Fibroblast of lung (primary cell): ENCODE measurements at regions not wholly inside any gene's neighbourhood (a gene's known extent, or its start where the extent isn't known, plus 50 kb on each side); places are given as distances from the start of the nearest gene placed in this dataset.

Experiments used
- DNase-seq, 2 donors: peaks; one replicate each; pipeline versions ENCODE4 v3.0.0 to v3.0.0-alpha.2; 2010; ENCODE audit warnings: low read depth in 2 of 2
- H2AFZ ChIP-seq: 2 replicates; pipeline ENCODE4 v1.5.1; 2012; ENCODE audit warnings: low read length, control low read depth, inconsistent platforms
- H3K27ac ChIP-seq: 2 replicates; pipeline ENCODE4 v1.5.1; 2011; ENCODE audit warnings: low read length, control low read depth; ENCODE audit not compliant: insufficient read depth
- H3K27me3 ChIP-seq: 2 replicates; pipeline ENCODE4 v1.5.1; 2011; ENCODE audit warnings: mild to moderate bottlenecking, low read length; ENCODE audit not compliant: control insufficient read depth, insufficient read depth
- H3K36me3 ChIP-seq: 2 replicates; pipeline ENCODE4 v1.5.1; 2011; ENCODE audit warnings: low read length; ENCODE audit not compliant: control insufficient read depth, insufficient read depth
- H3K4me1 ChIP-seq: 2 replicates; pipeline ENCODE4 v1.5.1; 2011; ENCODE audit warnings: low read length; ENCODE audit not compliant: control insufficient read depth, insufficient read depth; ENCODE audit errors: extremely low read depth
- H3K4me2 ChIP-seq: 2 replicates; pipeline ENCODE4 v1.5.1; 2011; ENCODE audit warnings: low read length, control low read depth; ENCODE audit not compliant: insufficient read depth; ENCODE audit errors: extremely low read depth
- H3K4me3 ChIP-seq, 4 experiments: fragments of 200-600 bp in 1 of 4; sonication (generic) in 1 of 4; replicated peaks in 1 of 4; 2 replicates each; pipeline ENCODE4 v1.5.1; 2011 to 2016; ENCODE audit warnings: low read length in 4 of 4, low read depth in 3 of 4, mild to moderate bottlenecking in 3 of 4, control low read depth in 2 of 4, inconsistent platforms in 1 of 4, mixed read lengths in 1 of 4; ENCODE audit not compliant: insufficient read depth in 1 of 4; ENCODE audit errors: control extremely low read depth in 1 of 4
- H3K79me2 ChIP-seq: 2 replicates; pipeline ENCODE4 v1.5.1; 2012; ENCODE audit warnings: mild to moderate bottlenecking, low read length, inconsistent platforms; ENCODE audit not compliant: control insufficient read depth, insufficient read depth
- H3K9ac ChIP-seq: 2 replicates; pipeline ENCODE4 v1.5.1; 2011; ENCODE audit warnings: mild to moderate bottlenecking, low read length, control low read depth; ENCODE audit not compliant: insufficient read depth
- H3K9me3 ChIP-seq: 2 replicates; pipeline ENCODE4 v1.5.1; 2012; ENCODE audit warnings: low read depth, low read length; ENCODE audit not compliant: control insufficient read depth, insufficient read depth
- H4K20me1 ChIP-seq: 2 replicates; pipeline ENCODE4 v1.5.1; 2011; ENCODE audit warnings: low read length; ENCODE audit not compliant: control insufficient read depth, insufficient read depth; ENCODE audit errors: extremely low read depth
- EZH2 ChIP-seq: IDR thresholded peaks from 2 replicates; pipeline ENCODE4 v1.5.1; 2012; ENCODE audit warnings: low read length, control low read depth, mild to moderate bottlenecking; ENCODE audit errors: missing control alignments
- TF ChIP-seq, protein P1 (sequence below), 2 donors: IDR thresholded peaks in 1 of 2; conservative IDR thresholded peaks in 1 of 2; 1 replicate in 1 of 2; 2 replicates in 1 of 2; pipeline ENCODE4 v1.5.1; 2011 to 2012; ENCODE audit warnings: low read length in 2 of 2, control low read depth in 1 of 2, inconsistent platforms in 1 of 2, low read depth in 1 of 2, mild to moderate bottlenecking in 1 of 2

DNA sequence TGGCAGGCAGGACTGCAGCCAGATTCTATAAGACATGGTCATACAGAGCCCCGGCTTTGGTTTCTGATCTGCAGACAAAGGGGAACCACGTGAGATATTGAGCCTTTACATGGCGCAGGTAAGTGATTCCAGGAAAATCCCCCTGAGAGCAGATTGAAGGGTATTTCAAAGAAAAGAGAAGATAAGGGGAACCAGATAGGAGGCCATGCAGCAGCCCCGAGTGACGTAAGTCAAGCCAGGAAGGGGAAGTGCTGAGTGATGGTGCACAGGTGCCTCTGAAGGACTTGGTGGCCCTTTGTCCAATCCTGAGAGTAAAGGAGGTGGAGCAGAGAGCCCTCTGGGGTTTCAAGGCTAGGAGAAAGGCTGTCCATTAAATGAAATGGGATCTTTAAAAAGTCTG, 329.0 kb downstream of the ACTR3B start:
- no peaks in the 10 kb centered on the region for H4K20me1 ChIP-seq
- DNase-seq, result no peak
- H3K4me1 ChIP-seq, result no peaks in the 10 kb centered on the region
- H3K4me2 ChIP-seq, result no peak overlapping the region
- H3K36me3 ChIP-seq, result no peaks in the 10 kb centered on the region
- no peak for TF ChIP-seq EZH2
- TF ChIP-seq, protein P1, sequence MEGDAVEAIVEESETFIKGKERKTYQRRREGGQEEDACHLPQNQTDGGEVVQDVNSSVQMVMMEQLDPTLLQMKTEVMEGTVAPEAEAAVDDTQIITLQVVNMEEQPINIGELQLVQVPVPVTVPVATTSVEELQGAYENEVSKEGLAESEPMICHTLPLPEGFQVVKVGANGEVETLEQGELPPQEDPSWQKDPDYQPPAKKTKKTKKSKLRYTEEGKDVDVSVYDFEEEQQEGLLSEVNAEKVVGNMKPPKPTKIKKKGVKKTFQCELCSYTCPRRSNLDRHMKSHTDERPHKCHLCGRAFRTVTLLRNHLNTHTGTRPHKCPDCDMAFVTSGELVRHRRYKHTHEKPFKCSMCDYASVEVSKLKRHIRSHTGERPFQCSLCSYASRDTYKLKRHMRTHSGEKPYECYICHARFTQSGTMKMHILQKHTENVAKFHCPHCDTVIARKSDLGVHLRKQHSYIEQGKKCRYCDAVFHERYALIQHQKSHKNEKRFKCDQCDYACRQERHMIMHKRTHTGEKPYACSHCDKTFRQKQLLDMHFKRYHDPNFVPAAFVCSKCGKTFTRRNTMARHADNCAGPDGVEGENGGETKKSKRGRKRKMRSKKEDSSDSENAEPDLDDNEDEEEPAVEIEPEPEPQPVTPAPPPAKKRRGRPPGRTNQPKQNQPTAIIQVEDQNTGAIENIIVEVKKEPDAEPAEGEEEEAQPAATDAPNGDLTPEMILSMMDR (conservative IDR thresholded peaks at IDR 0.05 in 1 of 2, IDR thresholded peaks at IDR 0.05 in 1 of 2; ENCODE audit: low read depth in 1 of 2, low read length in 2 of 2), result no peak
- no peak overlapping the region for H3K27ac ChIP-seq
- H2AFZ ChIP-seq, result no peak overlapping the region
- no peaks in the 10 kb centered on the region for H3K27me3 ChIP-seq
- H3K4me3 ChIP-seq, result no peak overlapping the region
- H3K79me2 ChIP-seq, result no peaks in the 10 kb centered on the region
- no peaks in the 10 kb centered on the region for H3K9me3 ChIP-seq
- no peak overlapping the region for H3K9ac ChIP-seq

DNA sequence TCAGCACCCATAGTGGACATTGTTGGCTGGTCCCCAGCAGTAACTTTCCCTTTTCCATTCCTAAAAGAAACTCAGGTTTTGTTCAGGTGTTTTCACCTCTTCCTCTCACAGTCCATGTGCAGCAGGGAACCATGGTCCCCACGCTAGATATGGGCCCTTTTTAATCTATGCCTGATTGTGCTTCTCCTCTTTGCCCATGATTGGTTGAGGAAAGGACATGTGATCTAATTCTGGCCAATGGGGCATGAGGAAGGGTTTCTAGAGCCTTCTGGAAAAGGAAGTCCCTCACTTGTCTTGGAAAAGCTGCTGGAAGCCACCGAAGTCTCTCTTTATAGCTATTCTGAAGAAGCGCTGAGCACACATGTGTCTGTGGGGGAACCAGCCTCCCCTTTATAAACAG, 330.7 kb downstream of the ACTR3B start:
- Histone ChIP-seq H3K4me1 (no peaks in the 10 kb centered on the region), H3K4me2 (no peak overlapping the region), H4K20me1 (no peaks in the 10 kb centered on the region), H3K27ac (no peak overlapping the region), H2AFZ (no peak overlapping the region), H3K79me2 (no peaks in the 10 kb centered on the region), H3K9me3 (no peaks in the 10 kb centered on the region), H3K36me3 (no peaks in the 10 kb centered on the region), H3K9ac (no peak overlapping the region), H3K27me3 (no peaks in the 10 kb centered on the region), H3K4me3 (no peak overlapping the region)
- DNase-seq, result no peak
- no peak for TF ChIP-seq EZH2
- TF ChIP-seq, protein P1 (conservative IDR thresholded peaks at IDR 0.05 in 1 of 2, IDR thresholded peaks at IDR 0.05 in 1 of 2; ENCODE audit: low read depth in 1 of 2, low read length in 2 of 2), result no peak

DNA sequence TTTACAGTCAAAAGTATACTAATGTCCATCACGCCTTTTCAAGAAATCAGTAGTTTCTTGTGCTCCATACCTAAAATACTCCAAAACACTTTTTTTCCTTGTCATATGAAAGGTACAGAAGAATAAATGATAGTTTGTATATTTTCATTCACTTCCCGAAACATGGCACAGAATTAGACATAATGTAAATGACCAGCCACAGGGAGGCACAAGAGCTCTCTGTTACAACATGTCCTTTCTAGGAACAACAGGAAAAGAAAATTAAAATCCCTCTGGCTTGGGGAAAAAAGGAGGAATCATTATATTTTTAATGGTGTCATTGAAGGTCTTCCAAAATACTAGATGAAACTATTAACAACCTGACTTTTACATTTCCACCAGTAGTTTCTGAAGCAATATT, 331.2 kb downstream of the ACTR3B start:
- no peaks in the 10 kb centered on the region for H3K36me3 ChIP-seq
- no peak overlapping the region for H3K27ac ChIP-seq
- no peak overlapping the region for H2AFZ ChIP-seq
- no peaks in the 10 kb centered on the region for H3K79me2 ChIP-seq
- H3K4me3 ChIP-seq, result no peak overlapping the region
- DNase-seq, result no peak
- no peaks in the 10 kb centered on the region for H4K20me1 ChIP-seq
- no peaks in the 10 kb centered on the region for H3K27me3 ChIP-seq
- no peak overlapping the region for H3K4me2 ChIP-seq
- TF ChIP-seq EZH2, result no peak
- H3K4me1 ChIP-seq, result no peaks in the 10 kb centered on the region
- H3K9ac ChIP-seq, result no peak overlapping the region
- H3K9me3 ChIP-seq, result no peaks in the 10 kb centered on the region

DNA sequence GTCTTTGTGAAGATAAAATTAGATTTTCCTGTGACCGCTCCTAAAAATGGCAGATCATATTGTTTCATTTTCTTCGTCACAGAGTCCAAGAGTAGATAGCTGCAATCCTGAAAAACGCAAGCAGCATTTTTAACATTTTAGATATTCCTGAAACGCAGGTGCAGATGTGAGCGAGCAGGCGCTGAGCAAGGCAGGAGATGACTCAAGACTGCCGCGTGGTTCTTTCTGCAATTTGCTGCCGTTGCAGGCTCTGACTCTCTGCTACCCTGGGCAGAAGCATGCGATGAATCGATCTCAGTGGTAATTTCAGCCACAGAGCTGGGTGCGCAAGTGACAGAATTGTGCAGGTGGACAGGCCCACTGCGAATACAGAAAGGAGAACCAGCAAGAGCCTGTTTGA, 331.9 kb downstream of the ACTR3B start:
- Histone ChIP-seq H3K4me2 (no peak overlapping the region), H3K9ac (no peak overlapping the region), H3K4me3 (no peak overlapping the region), H4K20me1 (no peaks in the 10 kb centered on the region), H3K27ac (no peak overlapping the region), H2AFZ (no peak overlapping the region), H3K27me3 (no peaks in the 10 kb centered on the region), H3K9me3 (no peaks in the 10 kb centered on the region), H3K36me3 (no peaks in the 10 kb centered on the region), H3K4me1 (no peaks in the 10 kb centered on the region), H3K79me2 (no peaks in the 10 kb centered on the region)
- TF ChIP-seq EZH2, result no peak
- TF ChIP-seq, protein P1 (conservative IDR thresholded peaks at IDR 0.05 in 1 of 2, IDR thresholded peaks at IDR 0.05 in 1 of 2; ENCODE audit: low read depth in 1 of 2, low read length in 2 of 2), result no peak
- DNase-seq, result no peak
